ENCODE measurements at regions not wholly inside any gene's neighbourhood (a gene's known extent, or its start where the extent isn't known, plus 50 kb on each side); places are given as distances from the start of the nearest gene placed in this dataset.

DNA sequence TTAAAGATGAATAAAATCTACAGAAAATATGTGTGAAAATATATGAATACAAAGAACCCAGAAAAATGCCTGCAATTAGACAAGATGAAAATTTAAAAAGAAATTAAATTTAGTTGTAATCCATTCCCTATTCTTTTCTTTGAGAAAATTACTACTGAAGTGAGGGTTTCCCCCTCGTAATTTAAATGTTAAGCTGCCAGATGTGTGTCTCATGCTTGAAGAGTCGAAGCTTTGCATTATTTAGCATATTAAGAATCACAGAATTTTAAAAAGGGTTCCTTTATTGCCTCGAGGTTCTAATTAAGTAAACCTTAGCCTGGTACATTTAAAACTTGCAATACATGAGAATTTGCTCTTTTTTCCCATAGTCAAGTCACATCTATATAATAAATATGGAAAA is 630.1 kb downstream of the TFAP2A start:
- DNase-seq (ENCODE audit: low read depth, low spot score) (no peak), FAIRE-seq (no peak)
- no peaks in the 10 kb centered on the region for H3K36me3 ChIP-seq (ENCODE audit: control insufficient read depth in 2 of 2, extremely low read depth in 1 of 2, insufficient read depth in 2 of 2, low read length in 2 of 2)
- H3K4me1 ChIP-seq (ENCODE audit: control insufficient read depth, extremely low read depth, insufficient read depth, low read length): no peaks in the 10 kb centered on the region
- no peak overlapping the region for H2AFZ ChIP-seq (ENCODE audit: low read depth, low read length)
- POLR2A ChIA-PET: no interaction called here
- H3K79me2 ChIP-seq (ENCODE audit: control insufficient read depth, insufficient read depth, low read length): no peaks in the 10 kb centered on the region
- TF ChIP-seq GATA2 (IDR thresholded peaks at IDR 0.05; ENCODE audit: insufficient read depth, insufficient read length, low read depth, low read length): no peak
- TF ChIP-seq, protein P1, sequence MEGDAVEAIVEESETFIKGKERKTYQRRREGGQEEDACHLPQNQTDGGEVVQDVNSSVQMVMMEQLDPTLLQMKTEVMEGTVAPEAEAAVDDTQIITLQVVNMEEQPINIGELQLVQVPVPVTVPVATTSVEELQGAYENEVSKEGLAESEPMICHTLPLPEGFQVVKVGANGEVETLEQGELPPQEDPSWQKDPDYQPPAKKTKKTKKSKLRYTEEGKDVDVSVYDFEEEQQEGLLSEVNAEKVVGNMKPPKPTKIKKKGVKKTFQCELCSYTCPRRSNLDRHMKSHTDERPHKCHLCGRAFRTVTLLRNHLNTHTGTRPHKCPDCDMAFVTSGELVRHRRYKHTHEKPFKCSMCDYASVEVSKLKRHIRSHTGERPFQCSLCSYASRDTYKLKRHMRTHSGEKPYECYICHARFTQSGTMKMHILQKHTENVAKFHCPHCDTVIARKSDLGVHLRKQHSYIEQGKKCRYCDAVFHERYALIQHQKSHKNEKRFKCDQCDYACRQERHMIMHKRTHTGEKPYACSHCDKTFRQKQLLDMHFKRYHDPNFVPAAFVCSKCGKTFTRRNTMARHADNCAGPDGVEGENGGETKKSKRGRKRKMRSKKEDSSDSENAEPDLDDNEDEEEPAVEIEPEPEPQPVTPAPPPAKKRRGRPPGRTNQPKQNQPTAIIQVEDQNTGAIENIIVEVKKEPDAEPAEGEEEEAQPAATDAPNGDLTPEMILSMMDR (IDR thresholded peaks at IDR 0.05; ENCODE audit: extremely low read depth in 1 of 2, insufficient read depth in 1 of 2, low read depth in 1 of 2, low read length in 2 of 2): no peak
- TF ChIP-seq MYC (IDR thresholded peaks at IDR 0.05; ENCODE audit: low read depth, low read length): no peak
- no peak for TF ChIP-seq FOS (IDR thresholded peaks at IDR 0.05; ENCODE audit: borderline replicate concordance, insufficient read depth, low read length)
- dilution Hi-C loops (cut with MboI; ENCODE audit: extremely low pct_ligation_motif_present, low sequenced_read_pairs) (no loop called here), intact Hi-C loops (cut with micrococcal nuclease) (no loop called here)
- no peaks in the 10 kb centered on the region for H4K20me1 ChIP-seq (replicated peaks; ENCODE audit: control insufficient read depth, extremely low read depth, insufficient read depth, low read length)
- no peaks in the 10 kb centered on the region for H3K9me3 ChIP-seq (replicated peaks; ENCODE audit: control insufficient read depth, insufficient read depth, low read length)
- BruUV-seq (replicated peaks): no TSS peak
- no peak overlapping the region for H3K9ac ChIP-seq (replicated peaks; ENCODE audit: extremely low read depth, insufficient read depth, low read length)
- CTCF ChIA-PET: no interaction called here
- no peak overlapping the region for H3K4me2 ChIP-seq (ENCODE audit: insufficient read depth, low read length)
- H3K9me1 ChIP-seq (replicated peaks; ENCODE audit: control insufficient read depth, extremely low read depth, insufficient read depth, low read length): no peaks in the 10 kb centered on the region
- H3K27ac ChIP-seq (ENCODE audit: insufficient read depth, low read depth, low read length): no peak overlapping the region
- H3K4me3 ChIP-seq (replicated peaks in 1 of 3; ENCODE audit: insufficient read depth in 1 of 3, low read depth in 1 of 3, low read length in 3 of 3): no peak overlapping the region
- H3K27me3 ChIP-seq (ENCODE audit: control insufficient read depth in 2 of 2, insufficient read depth in 2 of 2, low read length in 2 of 2): no peaks in the 10 kb centered on the region

DNA sequence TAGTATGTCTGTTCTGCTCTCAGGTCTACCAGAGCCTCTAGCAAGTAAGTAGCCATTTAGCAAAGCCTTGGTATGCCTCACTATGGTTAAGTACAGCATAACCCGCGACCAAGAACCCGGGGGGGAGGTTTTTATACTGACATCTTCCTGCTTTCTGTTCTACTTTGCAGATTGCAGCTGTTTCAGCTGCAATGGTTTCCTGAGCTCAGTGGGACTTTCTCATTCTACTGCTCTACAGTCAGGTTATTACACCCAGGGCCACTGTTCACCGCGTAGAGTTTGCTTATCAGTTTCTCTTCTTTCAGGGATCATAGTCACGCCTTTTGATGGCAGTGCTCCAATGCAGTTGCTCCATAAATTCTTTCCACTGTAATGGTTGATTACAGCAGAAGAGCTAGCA is 631.3 kb downstream of the TFAP2A start:
- intact Hi-C loops (cut with micrococcal nuclease): no loop called here

More for the DNA sequence above, 631.3 kb downstream of the TFAP2A start:
- Histone ChIP-seq H4K20me1 (replicated peaks; ENCODE audit: control insufficient read depth, extremely low read depth, insufficient read depth, low read length) (no peaks in the 10 kb centered on the region), H3K9me3 (replicated peaks; ENCODE audit: control insufficient read depth, insufficient read depth, low read length) (no peaks in the 10 kb centered on the region), H3K4me2 (ENCODE audit: insufficient read depth, low read length) (no peak overlapping the region), H3K27me3 (ENCODE audit: control insufficient read depth in 2 of 2, insufficient read depth in 2 of 2, low read length in 2 of 2) (no peaks in the 10 kb centered on the region), H3K9ac (replicated peaks; ENCODE audit: extremely low read depth, insufficient read depth, low read length) (no peak overlapping the region), H3K79me2 (ENCODE audit: control insufficient read depth, insufficient read depth, low read length) (no peaks in the 10 kb centered on the region), H3K36me3 (ENCODE audit: control insufficient read depth in 2 of 2, extremely low read depth in 1 of 2, insufficient read depth in 2 of 2, low read length in 2 of 2) (no peaks in the 10 kb centered on the region), H3K4me1 (ENCODE audit: control insufficient read depth, extremely low read depth, insufficient read depth, low read length) (no peaks in the 10 kb centered on the region), H2AFZ (ENCODE audit: low read depth, low read length) (no peak overlapping the region), H3K4me3 (replicated peaks in 1 of 3; ENCODE audit: insufficient read depth in 1 of 3, low read depth in 1 of 3, low read length in 3 of 3) (no peak overlapping the region), H3K9me1 (replicated peaks; ENCODE audit: control insufficient read depth, extremely low read depth, insufficient read depth, low read length) (no peaks in the 10 kb centered on the region), H3K27ac (ENCODE audit: insufficient read depth, low read depth, low read length) (no peak overlapping the region)
- dilution Hi-C loops (cut with MboI; ENCODE audit: extremely low pct_ligation_motif_present, low sequenced_read_pairs): no loop called here
- DNase-seq (ENCODE audit: low read depth, low spot score) (no peak), FAIRE-seq (no peak)
- ChIA-PET POLR2A (no interaction called here), CTCF (no interaction called here)
- no TSS peak for BruUV-seq (replicated peaks)
- TF ChIP-seq FOS (IDR thresholded peaks at IDR 0.05; ENCODE audit: borderline replicate concordance, insufficient read depth, low read length): no peak
- no peak for TF ChIP-seq EZH2 (IDR thresholded peaks at IDR 0.05; ENCODE audit: borderline replicate concordance, low read depth, low read length, severe bottlenecking)
- TF ChIP-seq, protein P2, sequence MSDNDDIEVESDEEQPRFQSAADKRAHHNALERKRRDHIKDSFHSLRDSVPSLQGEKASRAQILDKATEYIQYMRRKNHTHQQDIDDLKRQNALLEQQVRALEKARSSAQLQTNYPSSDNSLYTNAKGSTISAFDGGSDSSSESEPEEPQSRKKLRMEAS (IDR thresholded peaks at IDR 0.05; ENCODE audit: insufficient read depth, insufficient read length): no peak
- TF ChIP-seq POLR2AphosphoS5 (IDR thresholded peaks at IDR 0.05; ENCODE audit: insufficient read depth, low read depth, low read length): no peak
- TF ChIP-seq POLR2A (IDR thresholded peaks at IDR 0.05; ENCODE audit: low read depth, low read length): no peak
- no peak for TF ChIP-seq GATA2 (IDR thresholded peaks at IDR 0.05; ENCODE audit: insufficient read depth, insufficient read length, low read depth, low read length)
- TF ChIP-seq, protein P1 (IDR thresholded peaks at IDR 0.05; ENCODE audit: extremely low read depth in 1 of 2, insufficient read depth in 1 of 2, low read depth in 1 of 2, low read length in 2 of 2): no peak
- no peak for TF ChIP-seq JUN (IDR thresholded peaks at IDR 0.05; ENCODE audit: borderline replicate concordance, insufficient read depth, insufficient read length, low read depth)
- TF ChIP-seq MYC (IDR thresholded peaks at IDR 0.05; ENCODE audit: low read depth, low read length): no peak
